Astrocyte of the spinal cord (primary cell): ENCODE measurements at regions not wholly inside any gene's neighbourhood (a gene's known extent, or its start where the extent isn't known, plus 50 kb on each side); places are given as distances from the start of the nearest gene placed in this dataset.

Source experiments
- DNase-seq: peaks from one replicate; pipeline ENCODE4 v3.0.0; 2011; ENCODE audit warnings: low read depth, low spot score
- H3K4me3 ChIP-seq: 2 replicates; pipeline ENCODE4 v1.5.1; 2011; ENCODE audit warnings: low read depth, mild to moderate bottlenecking, low read length, moderate library complexity
- CTCF ChIP-seq: IDR thresholded peaks from 2 replicates; pipeline ENCODE4 v1.5.1; 2012; ENCODE audit warnings: low read depth, mild to moderate bottlenecking, low read length, inconsistent platforms
- in situ Hi-C: cut with HindIII; loops from 2 replicates; pipeline ENCODE4 v1.10.0; 2017; ENCODE audit warnings: low sequenced_read_pairs

GRCh38 chr12:92554158-92555073 lies 148.4 kb upstream of the PLEKHG7 start:
- in situ Hi-C loops, result no loop called here
- no peak for DNase-seq
- TF ChIP-seq CTCF, result no peak

GRCh38 chr12:92553389-92553788 lies 149.4 kb upstream of the PLEKHG7 start:
- DNase-seq, result no peak
- in situ Hi-C loops, result no loop called here

More at GRCh38 chr12:92554158-92555073, 148.4 kb upstream of the PLEKHG7 start:
- H3K4me3 ChIP-seq, result no peak overlapping the region

GRCh38 chr12:92552412-92553108 lies 150.2 kb upstream of the PLEKHG7 start:
- in situ Hi-C loops, result no loop called here
- no peak for TF ChIP-seq CTCF
- no peak for DNase-seq
- no peak overlapping the region for H3K4me3 ChIP-seq

More at GRCh38 chr12:92553389-92553788, 149.4 kb upstream of the PLEKHG7 start:
- TF ChIP-seq CTCF, result no peak
- no peak overlapping the region for H3K4me3 ChIP-seq

GRCh38 chr12:92551853-92552397 lies 150.9 kb upstream of the PLEKHG7 start:
- DNase-seq, result peak; percentile 37
- in situ Hi-C loops, result no loop called here
- H3K4me3 ChIP-seq, result no peak overlapping the region
- no peak for TF ChIP-seq CTCF

- H3K4me3 ChIP-seq, result no peak overlapping the region
- in situ Hi-C loops, result no loop called here
- no peak for DNase-seq
- no peak for TF ChIP-seq CTCF
These were observed 151.6 kb upstream of the PLEKHG7 start for GRCh38 chr12:92551210-92551609.

GRCh38 chr12:92550661-92551060 lies 152.1 kb upstream of the PLEKHG7 start:
- H3K4me3 ChIP-seq, result no peak overlapping the region
- no peak for TF ChIP-seq CTCF
- no peak for DNase-seq
- in situ Hi-C loops, result no loop called here
